ENCODE measurements at regions not wholly inside any gene's neighbourhood (a gene's known extent, or its start where the extent isn't known, plus 50 kb on each side); places are given as distances from the start of the nearest gene placed in this dataset.

GRCh38 chr2:120451334-120451733 is 105.4 kb downstream of the INHBB start:
- Histone ChIP-seq H3K9me3 (replicated peaks; ENCODE audit: insufficient read depth, low read length) (no peaks in the 10 kb centered on the region), H3K4me3 (ENCODE audit: low read length) (no peak overlapping the region), H3K4me2 (ENCODE audit: low read depth, low read length) (no peak overlapping the region), H3K4me1 (ENCODE audit: low read length) (no peaks in the 10 kb centered on the region), H4K20me1 (ENCODE audit: insufficient read depth, low read length) (no peaks in the 10 kb centered on the region), H3K79me2 (ENCODE audit: low read length) (no peaks in the 10 kb centered on the region), H3K9ac (ENCODE audit: low read length) (no peak overlapping the region), H3F3A (ENCODE audit: insufficient read depth, low read length) (no peaks in the 10 kb centered on the region), H3K9me2 (replicated peaks; ENCODE audit: insufficient read depth, low read length) (no peaks in the 10 kb centered on the region), H3K36me3 (replicated peaks; ENCODE audit: insufficient read depth, low read length) (no peaks in the 10 kb centered on the region), H3K27ac (ENCODE audit: low read length) (no peak overlapping the region), H3K27me3 (replicated peaks; ENCODE audit: insufficient read depth, low read length) (no peaks in the 10 kb centered on the region), H2AFZ (ENCODE audit: low read length) (no peak overlapping the region)
- DNase-seq = no peak
- TF ChIP-seq CTCF (IDR thresholded peaks at IDR 0.05; ENCODE audit: low read length) (no peak), EZH2phosphoT487 (IDR thresholded peaks at IDR 0.05; ENCODE audit: low read length) (no peak), EZH2 (optimal IDR thresholded peaks at IDR 0.05; ENCODE audit: low read depth, low read length) (no peak)

- H3K79me2 ChIP-seq (ENCODE audit: low read length) = no peaks in the 10 kb centered on the region
- no peak overlapping the region for H3K27ac ChIP-seq (ENCODE audit: low read length)
- H3K4me1 ChIP-seq (ENCODE audit: low read length) = no peaks in the 10 kb centered on the region
- no peaks in the 10 kb centered on the region for H4K20me1 ChIP-seq (ENCODE audit: insufficient read depth, low read length)
- no peaks in the 10 kb centered on the region for H3K27me3 ChIP-seq (replicated peaks; ENCODE audit: insufficient read depth, low read length)
- H3F3A ChIP-seq (ENCODE audit: insufficient read depth, low read length) = no peaks in the 10 kb centered on the region
- H3K36me3 ChIP-seq (replicated peaks; ENCODE audit: insufficient read depth, low read length) = no peaks in the 10 kb centered on the region
- no peak overlapping the region for H3K9ac ChIP-seq (ENCODE audit: low read length)
- TF ChIP-seq CTCF (IDR thresholded peaks at IDR 0.05; ENCODE audit: low read length) (no peak), EZH2phosphoT487 (IDR thresholded peaks at IDR 0.05; ENCODE audit: low read length) (no peak), EZH2 (optimal IDR thresholded peaks at IDR 0.05; ENCODE audit: low read depth, low read length) (no peak)
- no peak overlapping the region for H3K4me2 ChIP-seq (ENCODE audit: low read depth, low read length)
- H3K9me2 ChIP-seq (replicated peaks; ENCODE audit: insufficient read depth, low read length) = no peaks in the 10 kb centered on the region
- no peak overlapping the region for H2AFZ ChIP-seq (ENCODE audit: low read length)
- no peak overlapping the region for H3K4me3 ChIP-seq (ENCODE audit: low read length)
- no peaks in the 10 kb centered on the region for H3K9me3 ChIP-seq (replicated peaks; ENCODE audit: insufficient read depth, low read length)
- no peak for DNase-seq
Measured at GRCh38 chr2:120452131-120452530, 106.2 kb downstream of the INHBB start.

- Histone ChIP-seq H3K4me3 (ENCODE audit: low read length) (no peak overlapping the region), H3K9ac (ENCODE audit: low read length) (no peak overlapping the region), H2AFZ (ENCODE audit: low read length) (no peak overlapping the region), H3K9me2 (replicated peaks; ENCODE audit: insufficient read depth, low read length) (no peaks in the 10 kb centered on the region), H3K27me3 (replicated peaks; ENCODE audit: insufficient read depth, low read length) (no peaks in the 10 kb centered on the region), H3K4me2 (ENCODE audit: low read depth, low read length) (no peak overlapping the region), H3K9me3 (replicated peaks; ENCODE audit: insufficient read depth, low read length) (no peaks in the 10 kb centered on the region), H3K27ac (ENCODE audit: low read length) (no peak overlapping the region), H3K36me3 (replicated peaks; ENCODE audit: insufficient read depth, low read length) (no peaks in the 10 kb centered on the region), H3K4me1 (ENCODE audit: low read length) (no peaks in the 10 kb centered on the region), H3F3A (ENCODE audit: insufficient read depth, low read length) (no peaks in the 10 kb centered on the region), H3K79me2 (ENCODE audit: low read length) (no peaks in the 10 kb centered on the region), H4K20me1 (ENCODE audit: insufficient read depth, low read length) (no peaks in the 10 kb centered on the region)
- DNase-seq = no peak
- TF ChIP-seq EZH2 (optimal IDR thresholded peaks at IDR 0.05; ENCODE audit: low read depth, low read length) (no peak), EZH2phosphoT487 (IDR thresholded peaks at IDR 0.05; ENCODE audit: low read length) (no peak), CTCF (IDR thresholded peaks at IDR 0.05; ENCODE audit: low read length) (no peak)
Measured at GRCh38 chr2:120452945-120453634, 107.2 kb downstream of the INHBB start.

Data from MM.1S (cell line).